HG03575 (cell line): ENCODE measurements at regions not wholly inside any gene's neighbourhood (a gene's known extent, or its start where the extent isn't known, plus 50 kb on each side); places are given as distances from the start of the nearest gene placed in this dataset.
A peak's percentile ranks its signal among the peaks of the same experiment; 100 is the strongest.

Source experiments
- ATAC-seq: cut with Tn5 transposase; IDR thresholded peaks from one replicate; pipeline ENCODE4 v1.9.1; 2021; ENCODE audit not compliant: unreplicated experiment, insufficient number of reproducible peaks, low FRiP score; ENCODE audit errors: extremely low read depth

DNA sequence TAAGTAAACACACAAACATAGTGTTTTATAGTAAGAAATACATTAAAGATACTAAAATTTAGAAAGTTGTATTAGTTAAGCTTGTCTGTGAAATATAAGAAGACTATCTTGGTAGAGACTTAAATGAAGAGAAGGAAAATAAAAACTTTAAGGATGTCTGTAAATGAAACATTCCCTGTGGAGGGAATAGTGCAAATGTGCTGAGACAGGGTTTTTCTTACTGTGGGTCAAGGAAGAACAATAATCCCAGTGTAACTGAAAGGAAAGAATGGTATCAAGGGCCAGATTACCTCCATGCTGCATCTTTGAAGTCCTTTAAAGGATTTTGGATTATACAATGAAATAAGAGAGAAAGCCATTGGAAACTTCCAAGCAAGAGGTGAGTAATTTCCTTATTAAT is 547.5 kb upstream of the PCDH15 start:
- no peak for ATAC-seq

DNA sequence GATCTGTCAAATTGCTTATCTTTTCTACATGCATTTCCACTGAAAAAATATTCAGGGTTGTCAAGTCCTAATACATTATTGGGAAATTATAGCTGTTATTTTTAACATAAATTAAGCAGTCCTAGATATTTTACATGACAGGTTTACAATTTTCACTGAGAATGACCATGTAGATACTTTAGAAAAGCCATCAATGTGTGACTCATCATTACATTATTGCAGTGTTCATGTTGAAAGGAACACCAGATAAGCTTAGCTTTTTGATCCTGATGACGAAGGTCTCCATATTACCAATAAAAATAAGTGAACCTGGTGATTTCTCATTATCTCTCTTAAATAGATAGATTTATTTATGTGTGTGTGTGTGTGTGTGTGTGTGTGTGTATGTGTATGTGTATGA is 529.5 kb upstream of the PCDH15 start:
- no peak for ATAC-seq

DNA sequence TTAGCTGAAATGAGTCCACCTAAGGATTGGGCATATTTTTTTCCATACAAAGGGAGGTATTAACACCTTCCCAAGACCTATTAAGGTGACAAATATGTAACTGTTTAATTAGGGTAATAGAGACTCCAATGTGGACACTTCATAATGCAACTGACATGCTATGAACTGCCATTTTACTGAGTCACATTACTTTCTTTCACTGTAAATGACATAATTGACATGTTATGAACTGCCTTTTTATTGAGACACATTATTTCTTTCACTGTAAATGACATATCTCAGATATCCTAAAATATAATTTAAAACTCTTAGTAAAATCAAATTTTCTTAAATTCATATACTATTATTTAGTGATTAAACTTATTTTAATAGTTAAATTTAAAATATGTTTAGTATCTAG is 528.8 kb upstream of the PCDH15 start:
- ATAC-seq = no peak

DNA sequence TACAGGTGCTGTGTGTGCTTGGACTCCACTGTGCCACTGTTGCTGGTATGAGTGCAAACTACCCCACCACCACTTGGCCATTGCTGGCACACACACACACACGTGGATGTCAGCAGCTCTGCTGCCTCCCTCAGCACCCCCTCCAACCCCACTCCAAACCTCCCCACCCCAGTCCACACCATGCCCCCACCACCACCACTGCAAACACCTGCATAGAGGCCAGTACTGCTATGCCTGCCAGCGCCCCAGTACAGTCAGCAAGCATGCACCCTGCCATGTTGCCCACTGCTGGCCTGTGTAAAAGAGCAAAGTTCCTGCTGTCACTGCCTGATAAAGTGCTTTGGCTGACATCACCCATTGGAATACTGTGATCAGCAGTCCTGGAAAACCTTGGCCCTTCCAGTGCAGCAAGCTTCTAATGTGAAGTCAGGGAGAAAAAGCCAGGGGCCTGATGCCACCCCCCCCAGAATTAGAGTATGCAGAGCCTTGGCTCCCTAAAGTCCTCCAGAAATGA is 519.2 kb upstream of the PCDH15 start:
- ATAC-seq = no peak

DNA sequence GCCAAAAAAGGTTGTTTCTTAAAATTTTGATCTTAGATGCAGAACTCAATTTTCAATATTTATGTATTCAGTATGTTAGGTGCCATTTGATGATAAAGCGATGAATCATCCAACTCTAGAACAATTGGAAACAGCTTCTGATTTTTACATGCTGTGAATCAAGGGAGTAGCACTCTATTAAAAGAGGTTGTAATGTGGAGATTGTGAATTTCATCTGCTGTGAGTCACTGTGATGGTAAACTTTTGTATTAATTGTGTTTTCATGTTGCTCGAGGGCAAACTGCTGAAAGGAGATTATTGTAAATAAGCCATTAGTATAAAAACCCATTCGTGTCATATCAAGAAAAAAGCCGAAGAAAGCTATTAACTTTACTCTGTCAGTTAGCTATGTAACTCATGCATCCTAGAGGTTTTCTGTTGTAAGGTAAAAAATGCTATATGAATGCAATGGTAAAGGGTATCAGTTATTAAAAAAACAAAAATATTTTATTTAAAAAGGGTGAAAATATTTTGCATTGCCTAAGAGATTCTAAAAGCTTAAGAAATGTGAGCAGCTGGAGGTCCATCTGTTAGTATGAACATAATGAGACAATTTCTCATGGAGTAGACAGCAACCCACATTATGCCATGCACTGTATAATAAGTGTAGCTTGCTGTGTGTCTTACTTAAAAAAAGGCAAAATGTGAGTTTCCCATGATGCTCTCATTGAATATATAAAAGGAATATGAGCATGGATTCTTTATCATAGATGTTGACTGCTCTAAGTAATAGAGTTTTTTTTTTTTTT is 511.0 kb upstream of the PCDH15 start:
- ATAC-seq = no peak

DNA sequence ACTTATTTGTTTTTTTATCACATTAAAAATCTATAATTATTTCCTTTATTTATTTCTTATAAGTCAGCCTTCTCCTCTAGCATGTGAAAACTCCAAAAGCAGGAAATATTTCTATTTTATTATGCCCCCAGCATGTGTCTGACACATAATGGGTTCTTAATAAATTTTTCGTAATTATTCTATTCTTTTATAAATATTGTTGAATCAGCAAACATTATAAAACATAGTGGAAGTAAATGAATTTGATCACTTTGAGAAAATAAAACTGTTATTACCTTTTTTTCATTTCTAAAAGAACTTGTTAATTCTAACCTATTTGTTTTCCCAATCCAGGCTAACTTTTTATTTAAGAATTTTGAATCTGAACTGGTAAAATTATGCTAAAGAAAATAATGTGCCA is 509.1 kb upstream of the PCDH15 start:
- no peak for ATAC-seq

DNA sequence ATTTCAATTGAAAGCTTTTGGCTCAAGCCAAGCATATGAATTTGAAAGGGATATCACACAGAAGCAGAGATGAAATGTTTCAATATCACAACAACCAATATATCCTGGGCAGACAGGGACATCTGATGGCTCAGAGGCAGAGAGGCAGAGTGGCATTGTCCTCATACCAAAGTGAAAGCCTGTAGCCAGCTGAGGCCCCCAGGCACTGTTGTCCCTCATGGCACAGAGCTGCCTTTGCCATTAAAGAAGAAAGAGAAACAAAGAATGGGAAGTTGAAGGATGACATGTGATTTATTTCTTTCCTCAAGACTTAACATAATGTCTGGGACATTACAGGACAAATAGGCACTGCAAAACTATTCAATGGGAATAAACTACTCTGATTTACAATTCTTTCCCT is 504.3 kb upstream of the PCDH15 start:
- no peak for ATAC-seq

DNA sequence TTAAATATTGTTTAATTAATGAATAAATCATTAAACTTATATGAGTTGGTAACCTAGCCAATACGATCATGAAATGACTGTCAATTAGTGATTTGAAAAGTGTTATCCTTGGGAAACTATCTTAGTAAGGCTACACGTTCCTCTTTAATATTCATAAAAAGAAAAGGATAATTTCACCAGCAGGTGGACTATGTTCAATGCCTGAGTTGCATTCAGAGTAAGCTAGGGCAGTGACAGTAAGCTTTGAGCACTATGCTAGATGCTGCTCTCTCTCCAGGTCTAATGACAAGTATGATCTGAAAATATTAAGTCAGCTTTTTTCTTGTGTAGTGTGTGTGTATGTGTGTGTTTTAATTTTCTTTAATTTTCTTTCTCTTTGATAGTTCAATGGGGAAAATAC is 486.3 kb upstream of the PCDH15 start:
- ATAC-seq = no peak

DNA sequence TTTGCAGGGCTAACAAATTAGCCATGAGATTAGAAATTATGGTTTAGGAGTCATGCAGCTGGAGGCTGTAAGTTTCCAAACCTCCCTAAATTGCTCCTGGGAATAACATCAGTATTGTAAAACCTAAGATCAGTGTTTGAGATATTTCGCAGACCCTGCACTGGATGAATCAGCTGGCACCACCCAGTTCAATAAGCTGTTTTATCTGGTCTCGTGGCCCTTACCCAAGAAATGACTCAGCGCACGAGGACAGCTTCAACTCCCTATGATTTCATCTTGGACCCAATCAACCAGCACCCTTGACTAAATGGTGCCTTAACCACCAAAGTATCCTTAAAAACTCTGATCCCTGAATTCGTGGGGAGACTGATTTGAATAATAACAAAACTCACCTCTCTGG is 482.0 kb upstream of the PCDH15 start:
- no peak for ATAC-seq

DNA sequence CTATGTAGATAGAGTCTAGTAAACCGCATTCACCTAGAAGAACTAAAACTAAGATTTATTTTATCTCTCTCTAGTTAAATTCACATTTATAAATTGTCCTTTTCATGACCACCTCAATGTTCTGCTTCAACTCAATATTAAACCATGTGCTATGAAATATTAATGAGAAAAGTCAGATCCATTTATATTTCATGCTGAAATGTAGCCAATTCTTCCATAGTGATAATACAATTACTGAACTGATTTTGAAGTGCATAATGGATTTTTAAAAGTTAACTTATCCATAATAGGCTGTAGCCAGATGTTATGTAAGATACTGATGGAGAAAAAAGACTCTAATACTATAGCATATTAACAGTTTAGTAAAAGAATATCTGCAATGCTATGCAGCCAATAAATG is 479.7 kb upstream of the PCDH15 start:
- ATAC-seq = no peak

DNA sequence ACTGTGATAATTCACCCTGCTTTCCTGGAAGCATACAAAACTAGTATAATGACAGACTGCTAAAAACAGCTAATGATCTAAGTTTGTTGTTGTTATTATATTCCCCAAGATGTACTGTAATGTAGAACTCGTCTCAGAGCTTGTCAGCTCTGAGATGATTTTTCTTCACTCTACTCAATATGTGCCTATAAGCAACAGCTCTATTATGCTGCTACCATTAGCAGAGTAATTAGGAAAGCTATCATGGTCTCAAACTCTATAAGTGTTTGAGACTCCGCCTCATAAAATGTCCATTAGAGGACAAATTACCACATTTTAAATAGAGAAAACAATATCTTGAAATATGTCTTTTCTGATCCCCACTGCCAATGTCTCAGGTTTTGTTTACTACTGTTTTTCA is 476.5 kb upstream of the PCDH15 start:
- ATAC-seq = no peak

DNA sequence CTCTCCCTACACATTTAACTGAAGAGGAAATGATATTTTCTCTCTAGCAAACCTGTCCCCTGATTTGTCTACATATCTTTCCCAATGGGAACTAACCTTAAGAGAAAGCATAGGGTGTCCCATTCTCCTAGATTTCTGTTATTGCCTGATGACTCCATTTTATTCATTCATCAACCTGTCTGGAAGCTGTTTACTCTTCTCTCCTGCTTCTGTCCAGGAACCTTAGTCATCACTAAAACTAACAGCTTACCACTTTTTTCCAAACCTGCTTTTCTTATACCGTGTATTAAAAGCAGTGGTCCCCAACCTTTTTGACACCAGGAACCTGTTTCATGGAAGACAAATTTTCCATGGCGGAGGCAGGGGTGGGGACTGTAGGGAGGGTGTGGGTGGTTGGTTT is 473.3 kb upstream of the PCDH15 start:
- no peak for ATAC-seq

DNA sequence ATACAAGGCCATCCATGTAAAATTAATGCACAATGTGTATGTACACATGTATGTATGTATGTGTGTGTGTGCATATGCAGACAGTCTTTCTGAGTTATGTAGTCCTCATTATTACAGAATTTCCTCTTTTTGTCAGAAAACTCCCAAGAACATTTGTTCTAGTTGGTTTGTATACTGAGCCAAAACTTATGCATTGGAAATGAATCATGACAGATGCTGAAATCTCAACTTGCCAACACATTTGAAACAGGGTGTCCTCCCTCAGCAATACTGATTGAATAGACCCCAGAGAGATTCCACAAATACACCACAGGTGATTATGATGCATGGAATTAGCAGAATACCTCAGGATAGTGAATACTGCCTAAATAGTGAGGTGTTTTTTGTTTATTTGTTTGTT is 472.9 kb upstream of the PCDH15 start:
- no peak for ATAC-seq

DNA sequence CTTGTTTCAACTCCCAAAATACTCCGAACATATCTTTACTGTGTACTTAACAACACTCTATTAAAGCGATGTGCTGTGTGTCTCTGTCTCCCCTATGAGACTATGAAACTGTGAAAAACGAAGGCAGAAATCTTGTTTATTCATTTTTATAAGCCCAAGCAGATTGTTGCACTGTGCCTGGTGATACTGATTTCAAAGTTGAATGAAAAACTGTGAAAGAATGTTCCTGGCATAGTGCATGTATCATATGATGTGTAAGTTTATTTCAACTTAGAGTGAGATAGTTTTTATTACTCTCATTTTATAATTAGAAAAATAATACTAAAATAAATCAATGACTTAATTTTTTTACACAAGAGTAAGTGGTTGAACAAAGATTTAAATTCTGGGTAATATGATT is 471.9 kb upstream of the PCDH15 start:
- no peak for ATAC-seq

DNA sequence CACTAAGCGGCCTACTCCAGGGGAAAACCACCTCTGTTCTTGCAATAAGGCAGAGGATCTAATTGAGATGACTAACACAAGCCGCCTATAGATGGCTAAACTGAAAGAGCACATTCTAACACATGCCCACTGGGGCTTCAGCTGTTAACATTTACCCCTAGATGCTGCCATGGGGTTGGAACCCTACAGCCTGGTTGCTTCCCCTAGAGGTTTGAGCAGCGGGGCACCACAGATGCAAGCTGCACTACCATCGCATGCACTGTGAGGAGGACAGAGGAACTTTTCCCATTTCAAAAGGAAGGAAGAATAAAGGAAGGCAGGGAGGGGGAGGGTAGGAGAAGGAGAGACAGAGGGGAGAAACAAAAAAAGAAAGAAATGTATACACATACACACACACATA is 465.8 kb upstream of the PCDH15 start:
- no peak for ATAC-seq

DNA sequence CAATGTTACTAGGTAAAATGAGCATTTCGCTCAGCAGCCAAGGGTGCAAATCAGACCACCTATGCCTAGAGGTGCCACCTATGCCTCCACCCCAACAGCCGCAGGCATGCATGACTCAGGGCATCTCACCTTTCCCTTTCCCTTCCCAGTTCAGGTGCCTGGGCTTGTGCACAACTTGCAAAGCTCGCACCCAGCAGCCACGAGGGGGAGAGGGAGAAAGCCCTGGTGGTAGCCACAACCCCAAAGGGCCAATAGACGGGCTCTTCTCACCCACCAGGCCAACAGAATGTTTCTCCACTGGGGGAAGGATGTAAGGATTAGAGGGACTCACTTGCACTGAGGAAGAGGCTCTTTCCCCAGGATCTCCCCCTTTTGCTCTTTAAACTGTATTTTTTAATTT is 462.3 kb upstream of the PCDH15 start:
- ATAC-seq = no peak

DNA sequence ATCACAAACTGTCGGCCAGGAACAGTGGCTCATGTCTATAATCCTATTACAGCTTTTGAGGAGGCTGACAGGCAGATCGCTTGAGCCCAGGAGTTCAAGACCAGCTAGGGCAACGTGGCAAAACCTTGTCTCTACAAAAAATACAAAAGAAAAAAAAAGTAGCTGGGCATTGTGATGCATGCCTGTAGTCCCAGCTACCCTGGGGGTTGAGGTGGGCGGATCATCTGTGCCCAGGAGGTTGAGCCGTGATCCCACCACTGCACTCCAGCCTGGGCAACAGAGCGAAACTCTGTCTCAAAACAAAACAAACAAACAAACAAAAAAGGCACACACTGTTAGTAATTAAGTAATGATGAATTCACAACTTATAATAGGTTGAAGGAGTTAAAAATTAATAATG is 441.5 kb upstream of the PCDH15 start:
- no peak for ATAC-seq

DNA sequence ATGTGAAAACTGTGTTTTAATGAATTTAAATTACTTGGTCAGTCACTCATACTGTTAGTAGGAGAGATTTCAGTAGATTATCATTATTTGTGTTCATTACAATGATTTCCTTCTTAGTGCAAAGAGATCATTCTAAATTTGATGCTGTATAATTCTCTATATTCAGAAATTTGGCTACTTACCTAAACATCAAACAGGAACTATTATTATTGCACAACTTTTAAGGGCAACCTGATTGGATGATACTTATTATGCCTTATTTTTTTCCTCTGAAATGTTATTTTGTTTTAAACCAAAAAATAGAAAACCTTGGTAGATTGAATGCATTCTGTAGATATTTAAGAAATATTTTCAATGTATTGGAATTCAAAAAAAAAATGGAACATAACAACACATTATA is 436.4 kb upstream of the PCDH15 start:
- no peak for ATAC-seq

DNA sequence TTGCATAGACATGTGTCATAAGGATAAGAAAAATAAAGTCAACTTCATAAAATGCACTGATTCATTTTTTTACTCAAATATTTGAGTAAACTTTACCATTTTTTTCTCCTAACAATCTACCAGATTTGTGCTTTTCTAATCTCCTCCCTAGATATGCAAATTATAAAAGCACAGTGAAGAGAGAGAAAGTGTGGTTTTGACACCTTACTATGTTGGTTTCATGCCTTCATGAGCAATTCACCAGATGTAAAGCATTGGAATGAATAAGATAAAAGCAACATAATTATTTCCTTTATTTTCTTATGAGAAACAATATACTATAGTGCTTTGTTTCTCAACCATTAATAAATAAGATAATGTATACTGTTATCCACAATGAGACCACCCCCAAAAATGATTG is 432.5 kb upstream of the PCDH15 start:
- peak; percentile 96 for ATAC-seq

DNA sequence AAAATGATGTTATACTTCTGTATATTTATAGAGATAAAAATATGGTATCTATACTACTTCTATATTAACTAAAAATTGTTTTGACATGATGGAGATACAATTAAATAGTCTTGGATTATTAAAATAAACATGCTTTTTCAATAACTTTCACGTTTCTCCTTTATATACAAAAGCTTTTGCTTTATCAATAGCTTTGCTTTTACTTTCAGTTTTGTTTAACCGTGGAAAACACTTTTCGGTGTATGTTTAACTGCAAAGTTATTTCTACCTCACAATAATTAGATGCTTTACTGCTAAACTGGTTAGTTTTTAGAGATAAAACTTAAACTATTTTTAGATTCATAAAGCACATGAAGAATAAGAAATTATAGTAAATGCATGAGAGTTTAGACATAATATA is 432.1 kb upstream of the PCDH15 start:
- ATAC-seq = no peak

DNA sequence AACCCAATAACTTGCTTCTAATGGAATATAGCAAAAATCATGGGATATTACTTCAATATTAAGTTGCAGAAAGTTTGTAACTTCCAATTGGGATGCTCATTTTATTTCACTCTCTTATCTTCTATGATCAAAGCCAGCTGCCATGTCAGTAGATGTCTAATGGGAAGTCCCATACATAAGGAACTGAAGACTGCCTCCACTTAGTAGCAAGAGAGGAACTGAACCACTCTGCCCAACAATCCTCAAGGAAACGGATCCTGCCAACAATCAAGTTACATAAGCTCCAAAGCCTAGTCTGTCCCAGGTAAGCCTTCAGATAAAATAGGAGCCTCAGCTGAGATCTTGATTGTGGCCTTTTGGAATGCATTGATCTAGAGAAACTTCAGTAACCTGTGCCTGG is 431.5 kb upstream of the PCDH15 start:
- ATAC-seq = no peak
